ENCODE measurements at regions not wholly inside any gene's neighbourhood (a gene's known extent, or its start where the extent isn't known, plus 50 kb on each side); places are given as distances from the start of the nearest gene placed in this dataset.

DNA sequence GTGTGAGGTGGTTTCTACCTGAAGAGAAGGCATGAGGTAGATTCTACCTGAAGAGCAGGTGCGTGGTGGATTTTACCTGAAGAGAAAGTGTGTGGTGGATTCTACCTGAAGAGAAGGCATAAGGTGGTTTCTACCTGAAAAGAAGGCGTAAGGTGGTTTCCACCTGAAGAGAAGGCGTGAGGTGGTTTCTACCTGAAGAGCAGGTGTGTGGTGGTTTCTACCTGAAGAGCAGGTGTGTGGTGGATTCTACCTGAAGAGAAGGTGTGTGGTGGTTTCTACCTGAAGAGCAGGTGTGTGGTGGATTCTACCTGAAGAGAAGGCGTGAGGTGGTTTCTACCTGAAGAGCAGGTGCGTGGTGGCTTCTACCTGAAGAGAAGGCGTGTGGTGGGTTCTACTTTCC lies 192.8 kb downstream of the MED10 start:
- dilution Hi-C loops (cut with MboI; ENCODE audit: extremely low pct_ligation_motif_present, low sequenced_read_pairs): no loop called here
- Histone ChIP-seq H3K9me1 (ENCODE audit: control insufficient read depth, extremely low read depth, insufficient read depth, low read length) (no peaks in the 10 kb centered on the region), H3K4me3 (ENCODE audit: control insufficient read depth in 2 of 3, extremely low read depth in 1 of 3, insufficient read depth in 2 of 3, low read depth in 1 of 3, low read length in 3 of 3) (no peak overlapping the region), H4K20me1 (ENCODE audit: control insufficient read depth, extremely low read depth, insufficient read depth, low read length) (no peaks in the 10 kb centered on the region), H3K36me3 (ENCODE audit: control insufficient read depth in 2 of 2, extremely low read depth in 1 of 2, insufficient read depth in 2 of 2, low read length in 2 of 2) (no peaks in the 10 kb centered on the region), H3K27me3 (ENCODE audit: control insufficient read depth, extremely low read depth, insufficient read depth, low read length) (no peaks in the 10 kb centered on the region), H3K9me3 (ENCODE audit: control insufficient read depth, low read depth, low read length) (no peaks in the 10 kb centered on the region), H3K4me1 (ENCODE audit: control insufficient read depth, extremely low read depth, insufficient read depth, low read length) (no peaks in the 10 kb centered on the region), H3K27ac (ENCODE audit: control insufficient read depth, insufficient read depth, low read length) (no peak overlapping the region), H3K9ac (ENCODE audit: control insufficient read depth, extremely low read depth, insufficient read depth, low read length) (no peak overlapping the region), H3K79me2 (ENCODE audit: control insufficient read depth, insufficient read depth, low read length) (no peaks in the 10 kb centered on the region), H3K4me2 (ENCODE audit: control insufficient read depth, extremely low read depth, insufficient read depth, low read depth, low read length) (no peak overlapping the region), H2AFZ (ENCODE audit: control insufficient read depth, low read length) (no peak overlapping the region)
- no peak for DNase-seq (ENCODE audit: low read depth, low spot score)
- FAIRE-seq: no peak
- TF ChIP-seq EZH2 (IDR thresholded peaks at IDR 0.05; ENCODE audit: low read length): no peak
- TF ChIP-seq, protein P1, sequence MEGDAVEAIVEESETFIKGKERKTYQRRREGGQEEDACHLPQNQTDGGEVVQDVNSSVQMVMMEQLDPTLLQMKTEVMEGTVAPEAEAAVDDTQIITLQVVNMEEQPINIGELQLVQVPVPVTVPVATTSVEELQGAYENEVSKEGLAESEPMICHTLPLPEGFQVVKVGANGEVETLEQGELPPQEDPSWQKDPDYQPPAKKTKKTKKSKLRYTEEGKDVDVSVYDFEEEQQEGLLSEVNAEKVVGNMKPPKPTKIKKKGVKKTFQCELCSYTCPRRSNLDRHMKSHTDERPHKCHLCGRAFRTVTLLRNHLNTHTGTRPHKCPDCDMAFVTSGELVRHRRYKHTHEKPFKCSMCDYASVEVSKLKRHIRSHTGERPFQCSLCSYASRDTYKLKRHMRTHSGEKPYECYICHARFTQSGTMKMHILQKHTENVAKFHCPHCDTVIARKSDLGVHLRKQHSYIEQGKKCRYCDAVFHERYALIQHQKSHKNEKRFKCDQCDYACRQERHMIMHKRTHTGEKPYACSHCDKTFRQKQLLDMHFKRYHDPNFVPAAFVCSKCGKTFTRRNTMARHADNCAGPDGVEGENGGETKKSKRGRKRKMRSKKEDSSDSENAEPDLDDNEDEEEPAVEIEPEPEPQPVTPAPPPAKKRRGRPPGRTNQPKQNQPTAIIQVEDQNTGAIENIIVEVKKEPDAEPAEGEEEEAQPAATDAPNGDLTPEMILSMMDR (optimal IDR thresholded peaks at IDR 0.05 in 1 of 3, IDR thresholded peaks at IDR 0.05 in 1 of 3, conservative IDR thresholded peaks at IDR 0.05 in 1 of 3; ENCODE audit: extremely low read depth in 1 of 3, insufficient read depth in 2 of 3, low read length in 3 of 3): no peak

DNA sequence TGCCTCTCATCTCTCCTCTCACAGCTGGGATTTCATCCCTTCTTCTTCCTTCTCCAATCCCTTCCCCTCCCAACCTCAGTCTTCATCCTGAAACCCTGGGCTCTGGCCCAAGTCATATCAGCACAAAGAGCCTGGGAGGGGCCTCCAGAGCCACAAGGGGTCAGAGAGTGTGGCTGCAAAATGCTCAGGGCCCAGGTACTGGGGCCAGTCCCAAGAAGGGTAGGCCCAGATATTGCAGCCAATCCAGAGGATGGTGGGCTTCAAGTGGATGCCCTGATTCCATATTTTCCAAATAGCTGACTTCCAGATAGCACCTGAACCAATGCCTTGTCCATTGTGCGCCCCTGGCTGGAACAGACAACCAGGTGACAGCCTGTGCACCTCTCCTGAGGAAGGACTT lies 193.9 kb downstream of the MED10 start:
- Histone ChIP-seq H2AFZ (ENCODE audit: control insufficient read depth, low read length) (no peak overlapping the region), H4K20me1 (ENCODE audit: control insufficient read depth, extremely low read depth, insufficient read depth, low read length) (no peaks in the 10 kb centered on the region), H3K4me2 (ENCODE audit: control insufficient read depth, extremely low read depth, insufficient read depth, low read depth, low read length) (no peak overlapping the region), H3K36me3 (ENCODE audit: control insufficient read depth in 2 of 2, extremely low read depth in 1 of 2, insufficient read depth in 2 of 2, low read length in 2 of 2) (no peaks in the 10 kb centered on the region), H3K9me1 (ENCODE audit: control insufficient read depth, extremely low read depth, insufficient read depth, low read length) (no peaks in the 10 kb centered on the region), H3K4me1 (ENCODE audit: control insufficient read depth, extremely low read depth, insufficient read depth, low read length) (no peaks in the 10 kb centered on the region), H3K79me2 (ENCODE audit: control insufficient read depth, insufficient read depth, low read length) (no peaks in the 10 kb centered on the region), H3K9me3 (ENCODE audit: control insufficient read depth, low read depth, low read length) (no peaks in the 10 kb centered on the region), H3K4me3 (ENCODE audit: control insufficient read depth in 2 of 3, extremely low read depth in 1 of 3, insufficient read depth in 2 of 3, low read depth in 1 of 3, low read length in 3 of 3) (no peak overlapping the region), H3K27me3 (ENCODE audit: control insufficient read depth, extremely low read depth, insufficient read depth, low read length) (no peaks in the 10 kb centered on the region), H3K27ac (ENCODE audit: control insufficient read depth, insufficient read depth, low read length) (no peak overlapping the region), H3K9ac (ENCODE audit: control insufficient read depth, extremely low read depth, insufficient read depth, low read length) (no peak overlapping the region)
- FAIRE-seq: no peak
- DNase-seq (ENCODE audit: low read depth, low spot score): no peak
- dilution Hi-C loops (cut with MboI; ENCODE audit: extremely low pct_ligation_motif_present, low sequenced_read_pairs): no loop called here
- TF ChIP-seq, protein P1 (optimal IDR thresholded peaks at IDR 0.05 in 1 of 3, IDR thresholded peaks at IDR 0.05 in 1 of 3, conservative IDR thresholded peaks at IDR 0.05 in 1 of 3; ENCODE audit: extremely low read depth in 1 of 3, insufficient read depth in 2 of 3, low read length in 3 of 3): no peak
- no peak for TF ChIP-seq EZH2 (IDR thresholded peaks at IDR 0.05; ENCODE audit: low read length)

Measured in keratinocyte (primary cell).